OCI-LY1 (cell line): ENCODE measurements at regions not wholly inside any gene's neighbourhood (a gene's known extent, or its start where the extent isn't known, plus 50 kb on each side); places are given as distances from the start of the nearest gene placed in this dataset.

Source experiments
- EZH2 ChIP-seq: fragments of 200-600 bp; sonication (generic), shearing (Covaris generic); IDR thresholded peaks from 2 replicates; pipeline ENCODE4 v1.8.0; 2017; ENCODE audit warnings: borderline replicate concordance, mixed run types, mild to moderate bottlenecking, antibody characterized with exemption, low read length, moderate library complexity, mixed read lengths
- TF ChIP-seq, protein P1 (sequence below): fragments of 200-600 bp; sonication (generic), shearing (Covaris generic); IDR thresholded peaks from 2 replicates; pipeline ENCODE4 v1.5.1; 2017; ENCODE audit warnings: mild to moderate bottlenecking, antibody characterized with exemption, low read length, moderate library complexity, mixed read lengths

DNA sequence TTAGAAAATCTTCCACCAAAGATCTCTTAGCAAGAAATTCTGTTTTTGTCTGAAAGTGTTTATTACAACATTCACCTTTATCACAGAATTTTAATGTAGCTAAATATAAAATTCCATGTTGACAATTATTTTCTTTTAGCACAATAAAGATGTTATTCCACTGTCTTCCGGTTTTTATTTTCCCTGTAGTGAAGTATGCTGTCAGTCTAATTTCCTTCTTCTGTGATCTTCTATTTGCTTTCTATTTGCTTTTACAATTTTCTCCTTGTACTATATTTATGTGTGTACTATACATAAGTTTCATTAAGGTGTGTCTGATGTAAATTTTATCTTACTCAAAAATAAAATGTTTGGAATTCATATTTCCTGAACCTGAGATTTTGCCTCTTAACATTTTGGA lies 117.5 kb upstream of the PPP2R3A start:
- TF ChIP-seq, protein P1, sequence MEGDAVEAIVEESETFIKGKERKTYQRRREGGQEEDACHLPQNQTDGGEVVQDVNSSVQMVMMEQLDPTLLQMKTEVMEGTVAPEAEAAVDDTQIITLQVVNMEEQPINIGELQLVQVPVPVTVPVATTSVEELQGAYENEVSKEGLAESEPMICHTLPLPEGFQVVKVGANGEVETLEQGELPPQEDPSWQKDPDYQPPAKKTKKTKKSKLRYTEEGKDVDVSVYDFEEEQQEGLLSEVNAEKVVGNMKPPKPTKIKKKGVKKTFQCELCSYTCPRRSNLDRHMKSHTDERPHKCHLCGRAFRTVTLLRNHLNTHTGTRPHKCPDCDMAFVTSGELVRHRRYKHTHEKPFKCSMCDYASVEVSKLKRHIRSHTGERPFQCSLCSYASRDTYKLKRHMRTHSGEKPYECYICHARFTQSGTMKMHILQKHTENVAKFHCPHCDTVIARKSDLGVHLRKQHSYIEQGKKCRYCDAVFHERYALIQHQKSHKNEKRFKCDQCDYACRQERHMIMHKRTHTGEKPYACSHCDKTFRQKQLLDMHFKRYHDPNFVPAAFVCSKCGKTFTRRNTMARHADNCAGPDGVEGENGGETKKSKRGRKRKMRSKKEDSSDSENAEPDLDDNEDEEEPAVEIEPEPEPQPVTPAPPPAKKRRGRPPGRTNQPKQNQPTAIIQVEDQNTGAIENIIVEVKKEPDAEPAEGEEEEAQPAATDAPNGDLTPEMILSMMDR: no peak
- no peak for TF ChIP-seq EZH2
